GM12872 (cell line): ENCODE measurements at regions not wholly inside any gene's neighbourhood (a gene's known extent, or its start where the extent isn't known, plus 50 kb on each side); places are given as distances from the start of the nearest gene placed in this dataset.

ENCODE experiments used
- CTCF ChIP-seq: IDR thresholded peaks from 3 replicates; pipeline ENCODE4 v1.5.1; 2011; ENCODE audit warnings: low read depth, mild to moderate bottlenecking, low read length, moderate library complexity; ENCODE audit not compliant: insufficient read depth

GRCh38 chr3:81195478-81195877 lies 566.0 kb downstream of the GBE1 start:
- no peak for TF ChIP-seq CTCF

DNA sequence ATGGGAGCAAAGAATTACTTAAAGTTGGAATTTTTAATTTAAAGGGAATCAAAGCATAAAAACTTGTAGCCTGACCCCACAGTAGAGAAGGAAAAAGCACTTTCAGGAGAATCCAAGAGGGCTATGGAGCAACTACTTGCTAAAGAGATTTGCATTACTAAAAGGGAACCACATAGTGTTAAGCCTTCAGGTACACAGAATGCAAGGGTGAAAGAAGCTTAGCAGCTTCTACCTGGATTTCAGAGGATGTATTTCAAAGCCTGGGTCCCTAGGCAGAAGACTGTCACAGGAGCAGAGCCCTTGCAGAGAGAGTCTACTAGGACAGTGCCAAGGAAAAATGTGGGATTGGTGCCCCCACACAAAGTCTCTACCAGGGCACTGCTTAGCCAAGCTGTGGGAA lies 575.0 kb downstream of the GBE1 start:
- TF ChIP-seq CTCF: no peak

GRCh38 chr3:81173514-81173913 lies 587.9 kb downstream of the GBE1 start:
- peak; percentile 43; the same call in 2 of the 3 replicates for TF ChIP-seq CTCF

DNA sequence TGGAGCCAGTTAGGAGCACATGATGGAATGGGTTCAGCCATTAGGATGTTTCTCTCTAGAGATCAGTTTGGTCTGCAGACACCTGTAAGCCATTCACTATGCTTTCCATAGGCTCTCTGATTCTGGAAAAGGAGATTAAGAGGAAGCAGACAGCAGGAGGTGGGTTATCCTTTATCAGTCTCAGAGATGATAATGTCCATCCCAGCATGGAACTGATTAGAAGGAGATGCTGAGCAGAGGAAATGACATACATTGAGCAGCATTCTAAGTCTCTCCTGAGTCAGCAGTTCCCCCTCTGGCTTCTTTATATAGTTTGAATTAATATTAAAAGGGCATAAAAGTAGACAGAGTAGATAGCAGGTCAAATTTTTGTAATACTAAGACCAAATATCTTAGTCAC lies 591.1 kb downstream of the GBE1 start:
- no peak for TF ChIP-seq CTCF

DNA sequence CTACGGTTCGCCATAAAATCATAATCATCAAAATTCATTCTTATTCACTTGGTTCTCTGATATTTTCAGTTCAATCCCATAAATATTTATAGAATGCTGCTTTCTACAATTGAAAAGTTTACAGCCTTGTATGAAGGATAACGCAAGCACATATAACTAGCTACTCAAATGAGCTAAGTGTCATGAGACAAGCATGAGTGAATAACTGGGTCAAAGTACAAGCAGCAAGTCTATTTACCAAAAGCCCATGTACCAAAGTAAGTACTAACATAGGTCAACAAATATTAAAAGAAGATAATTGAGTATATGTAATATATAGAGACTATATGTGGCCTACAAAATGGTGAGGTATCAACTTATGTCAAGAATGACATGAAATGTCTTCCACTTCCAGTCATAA lies 596.6 kb downstream of the GBE1 start:
- TF ChIP-seq CTCF: no peak

- no peak for TF ChIP-seq CTCF
Measured at GRCh38 chr3:81161851-81162250, 599.6 kb downstream of the GBE1 start.

DNA sequence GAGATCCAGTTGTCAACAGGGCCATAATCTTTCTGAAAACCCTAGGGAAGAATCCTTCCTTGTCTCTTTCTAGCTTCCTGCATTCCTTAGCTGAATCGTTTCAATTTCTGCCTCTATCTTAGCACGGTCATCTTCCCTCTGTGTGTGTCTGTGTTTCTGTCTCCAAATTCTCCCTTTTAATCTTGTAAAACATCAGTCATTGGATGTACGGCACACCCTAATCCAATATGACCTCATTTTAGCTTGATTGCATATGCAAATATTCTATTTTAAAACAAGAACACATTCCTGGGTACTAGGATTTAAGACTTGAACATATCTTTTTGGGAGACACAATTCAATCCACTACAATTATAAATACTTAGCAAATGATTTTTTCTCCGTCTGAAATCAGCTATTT lies 600.3 kb downstream of the GBE1 start:
- TF ChIP-seq CTCF: no peak
